SHP77 treated with DMSO at 0.1 percent for 48 hours (cell line): ENCODE measurements at regions not wholly inside any gene's neighbourhood (a gene's known extent, or its start where the extent isn't known, plus 50 kb on each side); places are given as distances from the start of the nearest gene placed in this dataset.

Experiments used
- DNase-seq: peaks from one replicate; lab custom pipeline; 2025; lab: John Stamatoyannopoulos, UW

DNA sequence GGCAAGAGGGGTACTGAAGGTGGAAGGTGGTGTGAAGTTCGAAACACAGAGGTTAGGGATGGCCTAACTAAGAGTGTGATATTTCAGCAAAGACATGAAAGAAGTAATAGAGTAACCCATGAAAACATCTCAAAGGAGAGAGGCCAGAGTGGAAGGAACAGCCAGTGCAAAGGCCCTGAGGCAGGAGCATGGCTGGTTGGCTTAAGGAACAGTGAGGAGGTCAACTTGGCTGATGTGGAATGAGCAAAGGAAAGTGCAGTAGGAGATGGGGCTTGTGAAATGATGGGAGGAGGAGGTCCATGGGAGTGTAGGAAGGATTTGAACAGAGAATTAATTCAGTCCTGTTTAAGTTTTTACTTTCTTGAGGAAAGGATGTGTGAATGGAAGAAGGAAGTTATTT is 178.3 kb upstream of the ZNF608 start:
- no peak for DNase-seq

DNA sequence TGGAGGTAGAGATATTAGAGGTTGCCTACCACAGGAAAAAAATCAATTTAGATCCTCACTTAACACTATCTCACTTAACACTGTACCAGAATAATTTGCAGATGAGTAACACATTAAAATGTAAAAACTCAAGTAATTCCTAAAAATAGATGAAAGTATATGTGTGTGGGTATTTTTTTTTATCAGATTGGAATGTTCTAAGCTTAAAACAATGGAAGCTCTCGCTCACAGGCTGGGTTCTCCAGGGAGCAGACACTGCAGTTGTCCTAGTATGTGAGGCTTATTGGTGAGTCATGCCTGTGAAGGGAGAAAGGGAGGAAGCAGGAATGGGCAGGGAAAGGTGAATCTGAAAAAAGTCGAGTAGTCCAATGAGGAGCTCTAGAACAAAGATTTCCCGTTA is 181.3 kb upstream of the ZNF608 start:
- DNase-seq: no peak

GRCh38 chr5:124929000-124929399 is 182.6 kb upstream of the ZNF608 start:
- no peak for DNase-seq

DNA sequence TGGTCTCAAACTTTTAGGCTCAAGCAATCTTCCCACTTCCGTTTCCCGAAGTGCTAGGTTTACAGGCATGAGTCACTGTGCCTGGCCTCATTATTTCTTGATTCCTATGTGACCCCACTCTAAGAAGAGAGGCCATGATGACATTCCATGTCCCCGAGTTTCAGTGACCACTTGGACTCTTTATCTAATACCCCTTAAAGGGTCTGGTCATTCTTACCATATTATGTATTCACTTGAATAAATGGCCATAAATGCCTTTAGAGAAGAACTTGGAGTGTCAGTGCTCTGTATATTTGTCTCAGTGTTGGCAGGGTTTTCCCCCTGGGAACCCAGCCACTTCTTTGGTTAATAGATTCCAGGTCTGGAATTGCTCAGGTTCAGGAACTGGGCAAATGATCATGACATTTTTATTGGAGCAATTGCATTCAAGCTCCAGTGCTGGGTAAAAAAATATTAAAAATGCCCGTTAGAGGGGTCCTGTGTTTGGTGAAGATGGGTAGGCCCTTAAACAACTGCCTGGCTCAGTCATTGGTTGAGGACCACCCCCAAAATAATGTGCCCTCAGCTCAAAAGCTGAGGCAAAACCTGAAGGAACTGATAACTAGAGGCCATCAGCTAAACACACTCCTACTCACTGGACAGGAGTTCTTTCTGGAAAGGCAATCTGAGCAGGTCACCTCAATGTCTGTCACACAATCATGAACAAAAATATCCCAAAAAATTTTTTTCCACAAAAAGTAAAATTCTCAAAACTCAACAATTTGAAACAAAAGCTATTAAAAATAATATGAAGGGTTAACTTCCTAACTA is 186.6 kb upstream of the ZNF608 start:
- no peak for DNase-seq

DNA sequence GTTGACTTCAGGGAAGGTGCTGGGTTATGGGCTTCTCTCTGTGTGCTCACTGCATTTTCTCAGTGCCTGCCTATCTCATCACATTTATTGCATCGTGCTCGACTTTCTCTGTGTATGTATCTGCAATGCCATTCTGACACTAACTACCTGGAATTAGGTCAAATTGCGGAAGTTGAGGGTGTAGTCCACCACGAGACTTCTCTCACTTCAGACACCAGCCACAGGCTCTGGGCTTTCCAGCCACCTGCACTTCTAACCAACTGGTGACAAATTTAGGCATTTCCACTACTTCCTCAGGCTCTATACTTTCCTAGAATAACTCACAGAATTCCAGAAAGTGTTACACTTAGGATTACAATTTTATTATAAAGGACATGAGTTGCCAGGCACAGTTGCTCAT is 188.6 kb upstream of the ZNF608 start:
- DNase-seq: no peak

DNA sequence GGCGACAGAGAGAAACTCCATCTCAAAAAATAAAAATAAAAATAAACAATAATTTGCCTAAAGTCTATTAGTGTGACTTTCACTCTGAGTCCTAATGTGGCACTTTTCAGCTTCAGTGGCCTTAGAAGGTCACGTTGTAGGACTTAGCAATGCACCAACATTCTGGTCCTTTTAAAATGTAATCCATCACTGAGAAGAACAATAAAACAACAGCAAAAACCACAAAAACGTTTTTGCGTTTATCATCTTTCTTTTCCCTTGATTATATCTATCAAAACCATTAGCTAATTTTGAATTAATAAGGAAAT is 190.1 kb upstream of the ZNF608 start:
- no peak for DNase-seq

DNA sequence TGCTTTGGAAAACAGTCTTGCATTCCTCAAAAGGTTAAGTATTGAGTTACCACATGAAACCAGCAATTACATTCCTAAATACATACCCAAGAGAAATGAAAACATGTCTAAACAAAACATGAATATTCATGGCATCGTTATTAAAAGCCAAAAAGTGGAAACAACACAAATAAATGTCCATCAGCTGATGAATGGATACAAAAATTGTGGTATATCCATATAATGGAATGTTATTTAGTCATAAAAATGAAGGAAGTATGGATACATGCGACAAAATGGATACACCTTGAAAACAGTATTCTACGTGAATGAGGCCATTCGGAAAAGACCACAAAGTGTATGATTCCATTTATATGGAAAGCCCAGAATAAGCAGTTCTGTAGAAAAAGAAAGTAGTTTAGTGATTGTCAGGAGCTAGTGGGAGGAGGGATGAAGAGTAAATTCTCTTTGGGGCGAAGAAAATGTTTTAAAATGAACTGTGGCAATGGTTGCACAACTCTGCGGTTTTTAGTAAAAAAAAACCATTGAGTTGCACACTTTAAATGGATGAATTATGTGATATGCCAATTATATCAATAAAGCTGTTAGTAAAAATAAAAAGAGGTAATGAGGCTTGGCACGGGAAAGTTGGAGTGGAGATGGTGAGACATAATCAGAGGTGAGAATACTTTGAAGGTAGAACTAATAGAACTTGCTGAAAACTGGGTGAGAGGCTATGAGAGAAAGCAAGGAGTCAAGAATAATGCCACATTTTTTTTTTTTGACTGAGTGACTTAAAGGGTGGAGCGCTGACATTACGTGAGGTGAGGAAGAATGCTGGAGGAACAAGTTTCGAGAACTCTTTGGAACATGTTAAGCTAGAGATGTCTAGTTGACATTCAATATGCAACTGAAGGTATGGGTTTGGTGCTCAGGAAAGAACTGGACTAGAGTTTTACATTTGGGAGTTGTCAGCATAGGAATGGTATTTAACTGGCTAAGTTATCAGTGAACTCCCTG is 194.9 kb upstream of the ZNF608 start:
- DNase-seq: no peak

GRCh38 chr5:124948062-124948753 is 201.8 kb upstream of the ZNF608 start:
- DNase-seq: no peak

- no peak for DNase-seq
These were observed 202.4 kb upstream of the ZNF608 start for GRCh38 chr5:124948754-124949275.

GRCh38 chr5:124949862-124950261 is 203.4 kb upstream of the ZNF608 start:
- no peak for DNase-seq

DNA sequence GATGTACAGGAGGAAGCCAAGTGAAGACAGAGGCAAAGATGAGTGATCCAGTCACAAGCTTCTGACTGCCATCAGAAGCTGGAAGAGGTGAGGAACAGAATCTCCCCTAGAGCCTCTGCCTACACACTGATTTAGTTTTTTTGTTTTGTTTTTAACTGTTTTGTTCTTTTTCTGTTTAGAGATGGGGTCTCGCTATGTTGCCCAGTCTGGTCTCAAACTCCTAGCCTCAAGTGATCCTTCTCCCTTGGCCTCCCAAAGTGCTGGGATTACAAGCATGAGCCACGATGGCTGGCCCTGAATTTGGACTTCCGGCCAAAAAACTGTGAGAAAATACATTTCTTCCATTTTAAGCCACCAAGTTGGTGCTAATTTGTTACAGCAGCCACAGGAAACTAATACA is 204.7 kb upstream of the ZNF608 start:
- DNase-seq: no peak

DNA sequence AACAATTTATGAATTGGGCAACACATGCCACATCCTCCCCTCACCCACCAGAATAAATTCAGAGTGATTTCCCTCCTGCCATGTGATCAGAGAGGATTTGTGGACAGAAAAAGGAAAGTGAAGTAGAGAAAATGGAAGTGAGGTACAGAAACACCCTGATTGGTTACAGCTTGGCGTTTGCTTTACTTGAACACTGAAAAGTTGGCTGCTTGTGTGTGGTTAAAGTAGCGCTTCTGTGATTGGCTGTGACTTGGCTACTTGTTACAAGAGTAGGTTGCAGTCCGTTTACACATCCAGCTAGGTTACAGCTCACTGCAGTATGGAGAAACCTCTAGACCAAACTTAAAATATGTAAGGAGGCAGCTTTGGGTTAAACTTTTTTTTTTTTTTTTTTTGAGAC is 205.2 kb upstream of the ZNF608 start:
- DNase-seq: no peak

DNA sequence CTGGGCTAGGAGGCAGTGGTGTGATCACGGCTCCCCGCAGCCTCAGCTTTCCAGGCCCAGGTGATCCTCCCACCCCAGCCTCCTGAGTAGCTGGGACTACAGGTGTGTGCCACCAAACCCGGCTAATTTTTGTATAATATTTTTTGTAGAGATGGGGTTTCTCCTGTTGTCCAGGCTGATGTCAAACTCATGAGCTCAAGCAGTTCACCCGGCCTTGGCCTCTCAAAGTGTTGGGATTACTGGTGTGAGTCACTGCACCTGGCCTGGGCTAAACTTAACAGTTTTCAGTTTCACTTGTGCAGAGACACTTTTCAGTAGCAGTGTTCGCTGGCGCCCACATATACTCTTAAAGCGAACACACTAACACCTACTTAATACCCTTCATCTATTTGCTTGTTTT is 205.6 kb upstream of the ZNF608 start:
- no peak for DNase-seq

GRCh38 chr5:124952566-124952965 is 206.1 kb upstream of the ZNF608 start:
- DNase-seq: no peak

GRCh38 chr5:124954784-124955183 is 208.3 kb upstream of the ZNF608 start:
- no peak for DNase-seq

GRCh38 chr5:124956471-124957029 is 210.1 kb upstream of the ZNF608 start:
- DNase-seq: no peak

GRCh38 chr5:124957063-124957462 is 210.6 kb upstream of the ZNF608 start:
- DNase-seq: no peak

- DNase-seq: no peak
These were observed 213.8 kb upstream of the ZNF608 start for GRCh38 chr5:124960266-124960665.

GRCh38 chr5:124961521-124961920 is 215.1 kb upstream of the ZNF608 start:
- DNase-seq: no peak

GRCh38 chr5:124962111-124962510 is 215.7 kb upstream of the ZNF608 start:
- DNase-seq: no peak

DNA sequence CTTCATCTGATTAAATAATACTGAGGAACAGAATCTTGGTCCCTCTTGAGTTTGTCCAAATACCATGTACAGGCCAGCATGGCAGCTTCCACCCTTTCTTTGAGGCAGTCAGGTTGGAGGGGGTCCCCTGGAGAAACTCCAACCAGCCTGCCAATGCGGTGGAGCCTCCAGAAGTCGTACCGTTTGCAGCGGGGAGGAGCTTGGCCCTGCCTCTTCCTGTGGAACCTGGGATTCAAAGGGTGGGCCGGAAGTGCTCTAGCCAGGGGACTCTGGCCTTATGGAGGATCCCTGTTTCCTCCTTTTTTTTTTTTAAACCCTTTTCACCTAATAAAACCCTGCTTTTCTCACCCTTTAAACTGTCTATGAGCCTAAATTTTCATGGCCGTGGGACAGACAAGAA is 216.3 kb upstream of the ZNF608 start:
- no peak for DNase-seq
